Superior temporal gyrus (tissue), 1 donor: ENCODE measurements at regions not wholly inside any gene's neighbourhood (a gene's known extent, or its start where the extent isn't known, plus 50 kb on each side); places are given as distances from the start of the nearest gene placed in this dataset.

Experiments
- DNase-seq: peaks from one replicate; pipeline ENCODE4 v3.0.0-alpha.2; 2016; ENCODE audit errors: extremely low spot score

GRCh38 chr2:21431078-21431477 lies 307.3 kb downstream of the TDRD15 start:
- DNase-seq, result no peak

DNA sequence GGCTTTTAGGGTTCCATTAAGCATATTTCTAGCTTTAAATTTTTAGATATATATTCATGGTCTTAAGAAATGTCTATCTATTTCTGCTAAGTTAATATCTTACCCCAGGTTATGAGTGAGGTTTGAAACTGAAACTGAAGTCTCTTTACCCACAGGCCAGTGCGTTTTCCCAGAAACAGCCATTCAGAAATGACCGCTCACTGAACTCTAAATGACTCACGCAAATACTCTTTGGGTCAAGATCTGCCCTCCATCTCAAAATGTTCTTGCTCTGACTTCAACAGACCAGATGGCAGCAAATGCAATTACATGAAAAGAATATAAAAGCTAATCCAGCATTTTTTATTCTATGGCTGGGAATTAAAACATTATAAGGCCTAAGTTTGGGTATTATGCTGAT lies 315.2 kb downstream of the TDRD15 start:
- DNase-seq, result no peak

GRCh38 chr2:21441442-21441841 lies 317.7 kb downstream of the TDRD15 start:
- no peak for DNase-seq

GRCh38 chr2:21443494-21444105 lies 319.8 kb downstream of the TDRD15 start:
- no peak for DNase-seq

GRCh38 chr2:21449881-21450280 lies 326.1 kb downstream of the TDRD15 start:
- no peak for DNase-seq

DNA sequence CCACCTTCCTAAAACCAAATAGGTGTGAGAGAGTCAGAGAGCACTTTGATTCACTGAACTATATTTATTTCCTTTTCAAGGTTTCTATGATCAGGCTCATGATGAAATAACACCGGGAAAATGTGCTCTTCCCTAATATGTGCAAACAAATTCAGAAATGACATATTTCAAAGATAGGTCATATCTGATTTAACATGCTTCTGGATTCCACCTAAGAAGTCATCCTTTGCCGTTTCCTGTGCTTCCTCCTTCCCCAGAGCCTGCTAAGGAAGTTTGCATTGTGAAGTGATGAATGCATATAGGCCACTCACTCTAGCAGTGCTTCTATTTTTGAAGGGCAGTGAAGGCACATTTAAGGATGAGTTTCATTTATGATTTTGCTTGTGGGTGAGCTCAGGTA lies 327.6 kb downstream of the TDRD15 start:
- DNase-seq, result no peak

- no peak for DNase-seq
Observed at GRCh38 chr2:21452263-21452662, 328.5 kb downstream of the TDRD15 start.

DNA sequence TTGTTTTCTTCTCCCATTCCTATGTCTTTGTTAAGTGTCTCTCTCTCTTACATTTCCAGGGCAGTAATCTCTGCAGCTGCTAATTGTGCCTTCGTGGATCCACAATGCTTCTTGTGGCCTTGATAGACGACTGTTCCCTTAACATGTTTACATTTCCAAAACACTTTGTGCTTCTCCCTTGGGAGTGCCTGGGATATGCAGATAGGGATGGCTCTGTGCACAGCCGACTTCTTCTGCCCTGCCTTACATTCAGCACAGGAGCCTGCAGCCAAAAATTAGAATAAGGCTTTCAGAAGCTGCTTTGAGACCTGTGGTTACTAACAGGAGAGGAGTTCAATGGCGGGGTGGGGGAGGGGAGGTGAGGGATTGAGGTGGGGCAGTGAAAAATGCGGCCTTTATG lies 328.9 kb downstream of the TDRD15 start:
- no peak for DNase-seq

GRCh38 chr2:21453723-21454450 lies 330.1 kb downstream of the TDRD15 start:
- DNase-seq, result no peak

- DNase-seq, result no peak
Observed at GRCh38 chr2:21454839-21455238, 331.1 kb downstream of the TDRD15 start.

GRCh38 chr2:21461754-21462240 lies 338.0 kb downstream of the TDRD15 start:
- DNase-seq, result no peak

DNA sequence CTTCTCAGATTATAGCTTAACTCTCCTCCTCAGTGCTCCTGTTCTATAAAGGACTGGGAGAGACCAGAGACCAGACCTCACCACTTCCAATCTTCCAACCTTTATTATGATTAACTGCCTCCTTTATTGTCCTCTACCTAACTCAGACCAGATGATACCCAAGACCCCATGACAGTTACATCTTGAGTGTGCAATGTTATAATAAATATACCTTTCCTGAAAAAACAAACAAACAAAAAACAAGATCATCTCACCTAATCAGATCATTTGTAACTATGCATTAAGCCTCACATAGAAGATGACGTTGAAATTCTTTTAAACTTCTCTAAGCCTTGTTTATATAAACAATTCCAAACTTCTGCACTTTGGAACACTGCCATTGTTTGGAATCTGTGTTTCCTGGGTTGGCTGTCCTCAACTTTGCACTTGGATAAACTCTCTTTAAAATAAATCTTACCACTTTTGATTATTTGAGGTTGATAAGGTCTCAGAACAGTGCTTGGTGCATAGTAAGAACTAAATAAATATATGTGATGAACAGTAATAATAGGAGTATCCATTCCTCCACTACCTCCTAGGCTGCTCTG lies 342.7 kb downstream of the TDRD15 start:
- DNase-seq, result no peak

DNA sequence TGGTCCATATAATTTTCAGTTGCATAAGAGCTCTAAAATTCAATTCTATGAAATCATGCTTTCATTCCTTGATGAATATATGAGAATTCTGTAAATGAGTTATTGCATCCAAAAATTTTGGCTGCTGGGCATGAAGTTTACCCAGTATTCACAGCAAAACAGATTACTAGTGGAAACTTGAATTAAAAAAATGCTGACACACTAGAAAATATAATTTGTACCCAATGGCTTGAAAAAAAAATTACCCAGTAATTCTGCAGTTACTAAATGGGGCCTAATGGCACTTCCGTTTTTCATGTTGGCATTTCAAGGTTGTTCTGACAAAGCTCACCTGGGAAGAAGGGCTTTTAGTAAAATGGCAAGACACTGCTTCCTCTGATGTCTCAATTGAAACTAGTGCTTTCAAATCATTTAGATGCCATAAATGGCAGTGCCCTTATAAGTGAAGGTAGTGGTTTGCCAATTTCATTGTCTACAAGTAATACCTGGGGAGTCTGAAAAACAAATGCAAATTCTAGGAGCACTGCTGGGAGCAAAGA lies 343.6 kb downstream of the TDRD15 start:
- no peak for DNase-seq

DNA sequence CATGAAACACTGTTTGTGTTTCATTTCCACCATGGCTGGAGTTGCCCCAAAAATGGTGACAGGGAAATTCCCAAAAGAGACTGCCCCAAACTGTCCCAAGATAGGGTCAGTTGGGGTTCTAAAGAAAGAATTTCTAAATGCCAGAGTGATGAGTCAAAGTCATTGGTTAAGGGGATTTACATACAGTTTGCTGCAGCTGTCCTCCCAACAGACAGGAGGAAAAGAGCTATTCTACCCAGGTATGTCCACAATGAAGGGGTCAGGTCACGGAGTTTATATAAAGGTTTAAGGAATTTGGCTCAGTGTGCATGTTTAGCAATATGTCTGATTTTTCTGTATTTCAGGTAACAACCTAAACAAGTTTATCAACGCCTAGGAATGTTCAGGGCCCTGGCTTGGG lies 344.1 kb downstream of the TDRD15 start:
- DNase-seq, result no peak

DNA sequence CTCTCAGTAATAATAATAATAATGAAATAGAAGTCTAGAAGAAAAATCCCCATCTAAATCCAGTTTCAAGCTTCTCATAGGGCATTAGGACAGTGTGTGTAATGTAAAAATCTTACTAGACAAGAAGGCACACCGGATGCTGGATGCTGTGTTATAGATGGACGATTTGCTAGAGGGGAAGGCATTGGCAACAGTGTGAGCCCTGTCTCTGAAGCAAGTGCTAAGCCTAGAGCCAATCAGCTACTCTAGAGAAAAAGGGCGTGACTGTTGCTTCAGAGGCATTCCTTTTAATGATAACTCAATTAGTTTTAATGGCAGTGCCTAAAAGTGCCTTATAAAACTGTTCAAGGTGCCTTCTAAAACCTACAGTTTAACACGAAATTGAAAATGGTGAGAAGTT lies 344.9 kb downstream of the TDRD15 start:
- no peak for DNase-seq

DNA sequence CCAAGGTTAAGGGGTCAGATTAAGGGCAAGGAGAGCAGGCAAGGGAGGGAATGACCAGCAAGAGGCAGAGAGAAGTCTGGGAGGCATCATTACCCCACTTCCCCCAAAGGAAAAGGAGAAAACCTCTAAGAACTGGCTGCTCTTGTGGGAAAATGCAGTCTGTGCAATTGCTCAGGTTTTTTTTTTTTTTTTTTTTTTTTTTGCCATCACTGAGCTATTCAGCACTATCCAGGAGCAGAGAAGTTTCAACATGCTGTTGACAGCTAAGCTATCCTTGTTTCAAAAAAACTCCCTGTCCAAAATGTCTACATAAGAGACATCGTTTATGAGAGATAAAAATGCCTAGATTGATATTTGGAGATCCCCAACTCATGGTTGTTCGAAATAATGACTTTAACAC lies 345.4 kb downstream of the TDRD15 start:
- no peak for DNase-seq

DNA sequence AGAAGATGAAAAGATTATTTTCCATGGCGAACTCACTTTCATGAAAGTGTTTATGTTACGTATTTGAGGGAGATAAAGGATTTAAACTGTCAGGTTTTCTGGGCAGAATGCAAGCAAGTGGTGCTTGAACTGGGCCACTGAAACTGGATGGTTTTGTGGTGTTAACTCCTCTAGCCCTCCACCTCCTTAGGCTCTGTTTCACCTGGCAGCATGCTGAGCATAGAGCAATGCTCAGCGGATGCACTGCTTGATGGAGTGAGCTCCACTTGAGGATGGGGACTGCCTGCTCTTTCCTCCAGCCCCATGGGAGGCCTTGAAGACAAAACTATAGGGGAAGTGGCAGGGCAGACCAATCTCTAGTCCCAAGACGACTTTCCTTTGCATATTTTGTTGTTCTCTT lies 345.8 kb downstream of the TDRD15 start:
- no peak for DNase-seq

- DNase-seq, result no peak
Observed at GRCh38 chr2:21480162-21480561, 356.4 kb downstream of the TDRD15 start.

DNA sequence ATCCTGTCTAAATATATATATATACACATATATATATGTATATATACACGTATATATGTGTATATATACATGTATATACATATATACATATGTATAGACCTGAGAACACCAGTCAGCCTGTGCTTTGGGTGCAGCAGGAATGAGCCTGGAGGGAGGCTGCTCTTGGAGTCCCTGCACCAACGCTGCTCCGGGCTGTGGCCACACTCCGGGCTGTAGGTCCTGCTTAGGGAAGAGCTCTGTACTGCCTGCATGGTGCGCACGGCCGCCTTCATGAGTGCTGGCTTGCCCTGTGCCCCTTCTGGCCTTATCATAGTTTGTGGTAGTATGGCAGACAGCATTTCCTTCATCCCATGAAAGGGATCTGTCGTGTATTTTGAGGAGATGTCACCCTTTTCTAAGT lies 360.9 kb downstream of the TDRD15 start:
- DNase-seq, result no peak

GRCh38 chr2:21486445-21486844 lies 362.7 kb downstream of the TDRD15 start:
- DNase-seq, result no peak

- no peak for DNase-seq
Observed at GRCh38 chr2:21489080-21489479, 365.3 kb downstream of the TDRD15 start.

DNA sequence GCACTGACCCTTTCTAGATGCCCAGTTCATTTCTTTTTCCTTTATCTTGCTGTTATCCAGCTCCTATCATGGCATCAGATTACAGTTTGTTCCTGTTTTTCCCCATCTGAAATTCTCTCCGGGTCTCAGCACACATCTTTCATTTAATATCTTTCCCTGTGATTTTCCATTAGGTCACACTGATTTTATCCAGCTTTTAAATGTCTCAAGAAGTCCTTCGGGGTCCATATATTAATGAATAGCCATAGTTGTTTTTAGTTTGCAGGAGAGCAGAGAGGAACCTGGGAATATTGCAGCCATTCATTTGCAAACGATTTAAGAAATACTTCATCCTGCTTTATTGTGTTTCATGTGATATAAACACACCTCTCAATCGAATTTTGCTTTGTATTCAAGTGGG lies 374.2 kb downstream of the TDRD15 start:
- no peak for DNase-seq

DNA sequence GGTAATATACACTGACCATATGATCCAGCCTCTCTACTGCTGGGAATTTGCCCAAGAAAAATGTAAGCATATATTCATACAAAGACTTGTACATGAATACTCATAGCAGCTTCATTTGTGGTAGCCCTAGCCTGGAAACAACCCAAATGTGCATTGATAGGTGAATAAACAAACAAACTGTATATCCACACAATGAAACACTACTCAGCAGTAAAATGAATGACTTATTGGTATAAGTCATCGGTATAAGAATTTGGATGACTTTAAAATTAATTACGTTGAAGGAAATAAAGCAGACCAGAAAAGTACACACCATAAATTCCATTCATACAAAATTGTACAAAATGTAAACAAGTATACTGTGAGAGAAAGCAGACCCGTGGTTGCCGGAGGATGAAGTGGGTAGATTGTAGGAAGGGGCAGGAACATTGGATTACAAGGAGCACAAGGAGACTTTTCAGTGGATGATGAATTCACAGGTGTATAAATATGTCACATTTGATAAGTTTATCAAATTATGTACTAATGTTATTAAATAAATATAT lies 376.7 kb downstream of the TDRD15 start:
- no peak for DNase-seq
